ENCODE measurements at regions not wholly inside any gene's neighbourhood (a gene's known extent, or its start where the extent isn't known, plus 50 kb on each side); places are given as distances from the start of the nearest gene placed in this dataset.

DNA sequence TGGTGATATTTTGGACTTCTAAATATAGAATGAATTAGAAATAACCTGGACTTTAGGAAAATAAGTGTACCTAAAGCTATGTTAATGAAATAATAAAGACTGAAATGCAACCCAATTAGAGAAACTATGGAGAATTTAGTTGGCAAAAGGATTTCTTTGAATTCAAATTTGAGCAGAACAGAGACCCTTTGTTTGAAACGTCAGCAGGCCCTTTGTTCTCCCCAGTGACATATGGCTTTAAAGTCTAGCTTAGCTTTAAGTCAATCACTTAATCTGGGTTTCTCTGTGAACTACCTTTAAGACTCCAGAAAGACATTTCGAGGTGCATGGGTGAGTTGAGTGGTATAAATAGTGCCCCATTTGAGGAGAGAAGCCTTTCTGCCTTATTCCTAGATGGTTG is 130.5 kb upstream of the CREB1 start:
- Histone ChIP-seq H3K27me3 (no peaks in the 10 kb centered on the region), H3K4me3 (no peak overlapping the region), H3K27ac (no peak overlapping the region), H3K36me3 (no peaks in the 10 kb centered on the region), H3K4me1 (no peaks in the 10 kb centered on the region), H3K9me3 (no peaks in the 10 kb centered on the region)
- TF ChIP-seq POLR2A (IDR thresholded peaks at IDR 0.05) (no peak), CTCF (IDR thresholded peaks at IDR 0.05) (no peak)
- no peak for DNase-seq
- intact Hi-C loops (cut with DNase I; ENCODE audit: low total_unique reads), result no loop called here

DNA sequence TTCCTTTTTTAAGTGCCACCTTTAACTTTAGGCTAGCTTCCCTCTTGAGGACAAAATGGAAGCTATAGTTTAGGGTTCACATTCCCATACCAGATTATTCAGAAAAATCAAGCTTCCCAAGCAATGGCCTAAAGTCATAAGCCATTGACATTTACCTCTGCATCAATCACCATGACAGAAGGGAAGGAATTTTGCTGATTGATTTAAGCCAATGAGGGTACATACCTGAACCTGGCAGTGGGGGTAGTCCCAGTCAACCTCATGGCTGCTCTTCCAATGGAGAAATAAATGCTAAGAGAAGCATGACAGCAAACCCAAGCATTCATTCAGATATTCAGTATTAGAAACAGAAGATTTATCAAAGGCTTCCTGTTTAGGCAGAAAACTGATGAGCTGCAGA is 128.4 kb upstream of the CREB1 start:
- H3K9me3 ChIP-seq, result no peaks in the 10 kb centered on the region
- H3K4me1 ChIP-seq, result no peaks in the 10 kb centered on the region
- no peak for DNase-seq
- H3K4me3 ChIP-seq, result no peak overlapping the region
- no peak overlapping the region for H3K27ac ChIP-seq
- intact Hi-C loops (cut with DNase I; ENCODE audit: low total_unique reads), result no loop called here
- no peaks in the 10 kb centered on the region for H3K36me3 ChIP-seq
- no peak for TF ChIP-seq CTCF (IDR thresholded peaks at IDR 0.05)
- no peak for TF ChIP-seq POLR2A (IDR thresholded peaks at IDR 0.05)
- no peaks in the 10 kb centered on the region for H3K27me3 ChIP-seq

DNA sequence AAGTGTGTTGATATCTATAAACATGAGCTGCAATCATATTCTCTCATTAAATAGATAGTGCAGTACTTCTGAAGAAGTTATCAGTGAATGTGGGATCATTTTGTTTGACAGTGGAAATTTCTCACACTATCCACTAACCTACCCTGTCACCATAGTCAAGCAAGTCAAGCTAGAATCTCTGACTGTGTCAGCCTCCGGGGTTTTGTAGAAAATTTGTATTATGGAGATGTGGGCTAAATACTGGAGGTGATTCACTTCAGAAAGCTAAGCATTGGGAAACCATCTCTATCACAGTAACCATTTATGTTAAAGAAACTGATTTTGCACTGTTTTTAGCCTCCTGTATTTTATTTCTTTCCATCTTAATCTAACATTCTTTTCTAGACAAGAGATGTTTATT is 126.6 kb upstream of the CREB1 start:
- Histone ChIP-seq H3K27me3 (no peaks in the 10 kb centered on the region), H3K9me3 (no peaks in the 10 kb centered on the region), H3K27ac (peak overlapping the region in 1 of 2 donors; percentile 33), H3K4me1 (no peaks in the 10 kb centered on the region), H3K4me3 (no peak overlapping the region), H3K36me3 (no peaks in the 10 kb centered on the region)
- intact Hi-C loops (cut with DNase I; ENCODE audit: low total_unique reads), result no loop called here
- no peak for DNase-seq
- TF ChIP-seq POLR2A (IDR thresholded peaks at IDR 0.05) (no peak), CTCF (IDR thresholded peaks at IDR 0.05) (no peak)

DNA sequence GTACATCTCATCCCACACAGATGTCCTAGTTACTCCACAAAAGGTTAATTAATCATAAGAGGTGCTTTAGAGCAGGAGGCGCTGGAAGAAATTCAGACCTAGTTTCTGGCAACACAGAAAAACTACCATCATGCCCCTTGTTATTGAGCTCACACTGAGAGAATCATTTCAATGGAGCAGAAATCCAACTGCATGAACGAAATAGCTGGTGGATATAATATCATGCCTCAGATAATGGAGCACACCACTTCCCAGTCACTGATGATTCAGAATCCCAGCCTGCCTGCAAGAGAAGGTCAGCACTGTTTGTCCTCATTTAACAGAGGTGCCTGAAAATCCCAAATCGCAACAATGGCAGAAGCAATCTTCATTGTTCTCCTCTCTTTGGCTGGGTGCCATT is 125.8 kb upstream of the CREB1 start:
- peak overlapping the region in 1 of 2 donors; percentile 33 for H3K27ac ChIP-seq
- intact Hi-C loops (cut with DNase I; ENCODE audit: low total_unique reads), result no loop called here
- TF ChIP-seq CTCF (IDR thresholded peaks at IDR 0.05), result no peak
- TF ChIP-seq POLR2A (IDR thresholded peaks at IDR 0.05), result no peak
- DNase-seq, result no peak
- no peak overlapping the region for H3K4me3 ChIP-seq
- no peaks in the 10 kb centered on the region for H3K36me3 ChIP-seq
- H3K27me3 ChIP-seq, result no peaks in the 10 kb centered on the region
- no peaks in the 10 kb centered on the region for H3K9me3 ChIP-seq
- no peaks in the 10 kb centered on the region for H3K4me1 ChIP-seq

- TF ChIP-seq POLR2A (IDR thresholded peaks at IDR 0.05) (no peak), CTCF (IDR thresholded peaks at IDR 0.05) (no peak)
- no peak overlapping the region for H3K4me3 ChIP-seq
- H3K36me3 ChIP-seq, result no peaks in the 10 kb centered on the region
- DNase-seq, result no peak
- intact Hi-C loops (cut with DNase I; ENCODE audit: low total_unique reads), result no loop called here
- no peak overlapping the region for H3K27ac ChIP-seq
- H3K27me3 ChIP-seq, result no peaks in the 10 kb centered on the region
- no peaks in the 10 kb centered on the region for H3K9me3 ChIP-seq
- H3K4me1 ChIP-seq, result no peaks in the 10 kb centered on the region
Observed at GRCh38 chr2:207405150-207405549, 124.6 kb upstream of the CREB1 start.

Data from uterus (tissue), 3 donors.